Breast epithelium (tissue), 4 donors: ENCODE measurements at regions not wholly inside any gene's neighbourhood (a gene's known extent, or its start where the extent isn't known, plus 50 kb on each side); places are given as distances from the start of the nearest gene placed in this dataset.

Experiments
- DNase-seq, 2 donors: peaks; one replicate each; pipeline ENCODE4 v3.0.0-alpha.2; 2019; ENCODE audit warnings: low spot score in 2 of 2
- H3K27ac ChIP-seq, 2 donors: fragments of 200-600 bp; sonication (generic) in 1 of 2; one replicate each; pipeline ENCODE4 v1.5.1; 2016 to 2019; ENCODE audit warnings: mild to moderate bottlenecking in 1 of 2
- H3K27me3 ChIP-seq, 2 donors: fragments of 200-600 bp; sonication (generic) in 1 of 2; one replicate each; pipeline versions ENCODE4 v1.5.1 to v1.6.0; 2017 to 2019; ENCODE audit warnings: control low read depth in 1 of 2, mild to moderate bottlenecking in 1 of 2
- H3K36me3 ChIP-seq: fragments of 200-600 bp; one replicate; pipeline ENCODE4 v1.5.1; 2019
- H3K4me1 ChIP-seq, 2 donors: fragments of 200-600 bp; sonication (generic); one replicate each; pipeline ENCODE4 v1.5.1; 2016 to 2019; ENCODE audit warnings: control low read depth in 1 of 2
- H3K4me3 ChIP-seq, 3 donors: fragments of 200-600 bp; sonication (generic); 1 replicate in 2 of 3; 2 replicates in 1 of 3; pipeline ENCODE4 v1.5.1; 2016 to 2019; ENCODE audit warnings: mild to moderate bottlenecking in 3 of 3, moderate library complexity in 2 of 3
- H3K9me3 ChIP-seq, 2 donors: fragments of 200-600 bp; sonication (generic) in 1 of 2; one replicate each; pipeline ENCODE4 v1.5.1; 2016 to 2019; ENCODE audit warnings: control low read depth in 1 of 2
- POLR2A ChIP-seq: fragments of 450-650 bp; IDR thresholded peaks from one replicate; pipeline ENCODE4 v1.6.1; 2016; ENCODE audit warnings: antibody characterized with exemption, mild to moderate bottlenecking, moderate library complexity
- POLR2AphosphoS5 ChIP-seq, 3 donors: sonication (generic); formaldehyde crosslinking; IDR thresholded peaks; one replicate each; pipeline ENCODE4 v1.6.1; 2017; ENCODE audit warnings: antibody characterized with exemption in 3 of 3
- intact Hi-C: fragments of 100-400 bp; cut with DNase I; formaldehyde crosslinking; loops from one replicate; pipeline ENCODE4 v1.15.1; 2023; ENCODE audit warnings: low total_unique reads
- TF ChIP-seq, protein P1 (sequence below), 3 donors: fragments of 450-650 bp; IDR thresholded peaks; one replicate each; pipeline ENCODE4 v1.5.1; 2016 to 2017; ENCODE audit warnings: antibody characterized with exemption in 3 of 3, mild to moderate bottlenecking in 3 of 3, moderate library complexity in 3 of 3

DNA sequence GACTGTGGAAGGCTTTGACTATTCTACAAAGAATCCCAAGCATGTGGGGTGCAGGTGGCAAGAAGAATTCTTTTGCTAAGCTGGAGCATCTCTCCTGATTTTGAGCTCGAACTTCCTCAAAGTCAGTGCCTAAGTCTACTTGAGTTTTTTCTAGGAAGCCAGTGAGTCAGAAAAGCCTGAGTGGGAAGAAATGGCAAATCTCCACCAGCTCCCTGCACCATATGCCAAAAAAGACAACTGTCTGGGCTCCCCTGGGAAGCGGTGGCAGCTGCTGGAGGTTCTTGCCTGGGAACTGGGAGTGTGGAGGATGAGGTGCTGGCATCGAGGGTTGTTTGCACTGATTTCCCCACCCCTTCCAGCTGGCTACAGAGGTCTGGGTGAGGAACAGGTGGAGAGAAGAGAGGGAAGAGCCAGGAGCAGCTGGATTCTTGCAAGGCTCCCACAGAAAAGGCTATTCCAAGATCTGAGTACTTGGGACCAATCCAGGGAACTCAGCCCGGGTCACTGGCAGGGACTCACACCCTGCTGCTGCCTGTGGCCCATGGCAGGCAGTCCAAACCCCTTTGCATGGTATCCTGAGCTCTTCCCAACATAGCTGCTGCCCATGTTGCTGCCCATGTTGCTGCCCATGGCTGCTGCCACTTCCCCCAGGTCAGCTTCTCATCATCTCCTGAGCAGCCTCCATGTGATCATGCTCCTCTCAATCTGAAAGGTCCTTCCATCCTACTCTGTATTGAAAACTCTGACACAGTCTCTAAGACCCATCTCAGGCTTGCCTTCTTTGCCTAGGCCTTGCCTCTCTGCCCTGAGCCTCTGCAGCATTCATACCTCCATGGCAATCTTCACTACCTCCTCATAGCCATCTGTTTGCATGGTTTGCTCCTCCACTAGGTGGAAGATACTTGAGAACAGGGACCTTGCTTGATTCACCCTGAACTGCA lies 128.3 kb upstream of the SPATS2L start:
- Histone ChIP-seq H3K4me3 (no peak overlapping the region), H3K27ac (no peak overlapping the region), H3K4me1 (no peaks in the 10 kb centered on the region), H3K9me3 (no peaks in the 10 kb centered on the region), H3K27me3 (no peaks in the 10 kb centered on the region), H3K36me3 (no peaks in the 10 kb centered on the region)
- DNase-seq = no peak
- intact Hi-C loops = no loop called here
- no peak for TF ChIP-seq POLR2A
- no peak for TF ChIP-seq POLR2AphosphoS5 (IDR thresholded peaks at IDR 0.05)
- TF ChIP-seq, protein P1, sequence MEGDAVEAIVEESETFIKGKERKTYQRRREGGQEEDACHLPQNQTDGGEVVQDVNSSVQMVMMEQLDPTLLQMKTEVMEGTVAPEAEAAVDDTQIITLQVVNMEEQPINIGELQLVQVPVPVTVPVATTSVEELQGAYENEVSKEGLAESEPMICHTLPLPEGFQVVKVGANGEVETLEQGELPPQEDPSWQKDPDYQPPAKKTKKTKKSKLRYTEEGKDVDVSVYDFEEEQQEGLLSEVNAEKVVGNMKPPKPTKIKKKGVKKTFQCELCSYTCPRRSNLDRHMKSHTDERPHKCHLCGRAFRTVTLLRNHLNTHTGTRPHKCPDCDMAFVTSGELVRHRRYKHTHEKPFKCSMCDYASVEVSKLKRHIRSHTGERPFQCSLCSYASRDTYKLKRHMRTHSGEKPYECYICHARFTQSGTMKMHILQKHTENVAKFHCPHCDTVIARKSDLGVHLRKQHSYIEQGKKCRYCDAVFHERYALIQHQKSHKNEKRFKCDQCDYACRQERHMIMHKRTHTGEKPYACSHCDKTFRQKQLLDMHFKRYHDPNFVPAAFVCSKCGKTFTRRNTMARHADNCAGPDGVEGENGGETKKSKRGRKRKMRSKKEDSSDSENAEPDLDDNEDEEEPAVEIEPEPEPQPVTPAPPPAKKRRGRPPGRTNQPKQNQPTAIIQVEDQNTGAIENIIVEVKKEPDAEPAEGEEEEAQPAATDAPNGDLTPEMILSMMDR (IDR thresholded peaks at IDR 0.05) = no peak

DNA sequence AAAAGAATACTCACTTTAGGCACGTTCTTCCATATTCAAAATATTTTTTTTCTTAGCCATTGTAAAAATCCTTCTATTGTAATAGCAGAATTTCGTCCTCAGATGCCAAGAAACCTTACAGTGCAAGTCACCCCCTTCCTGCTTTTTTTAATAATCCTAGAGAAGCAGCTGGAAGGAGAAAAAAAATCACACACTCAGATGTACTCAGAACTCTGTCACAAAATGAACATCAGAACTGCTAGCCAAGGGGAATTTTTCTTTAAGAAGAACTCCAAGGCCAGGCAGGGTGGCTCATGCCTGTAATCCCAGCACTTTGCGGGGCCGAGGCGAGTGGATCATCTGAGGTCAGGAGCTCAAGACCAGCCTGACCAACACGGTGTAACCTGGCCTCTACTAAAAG lies 127.3 kb upstream of the SPATS2L start:
- H3K4me1 ChIP-seq = no peaks in the 10 kb centered on the region
- no peaks in the 10 kb centered on the region for H3K36me3 ChIP-seq
- DNase-seq = no peak
- no peak overlapping the region for H3K4me3 ChIP-seq
- H3K9me3 ChIP-seq = no peaks in the 10 kb centered on the region
- TF ChIP-seq, protein P1 (IDR thresholded peaks at IDR 0.05) = no peak
- TF ChIP-seq POLR2A (no peak), POLR2AphosphoS5 (IDR thresholded peaks at IDR 0.05) (no peak)
- H3K27me3 ChIP-seq = no peaks in the 10 kb centered on the region
- no peak overlapping the region for H3K27ac ChIP-seq
- intact Hi-C loops = no loop called here

DNA sequence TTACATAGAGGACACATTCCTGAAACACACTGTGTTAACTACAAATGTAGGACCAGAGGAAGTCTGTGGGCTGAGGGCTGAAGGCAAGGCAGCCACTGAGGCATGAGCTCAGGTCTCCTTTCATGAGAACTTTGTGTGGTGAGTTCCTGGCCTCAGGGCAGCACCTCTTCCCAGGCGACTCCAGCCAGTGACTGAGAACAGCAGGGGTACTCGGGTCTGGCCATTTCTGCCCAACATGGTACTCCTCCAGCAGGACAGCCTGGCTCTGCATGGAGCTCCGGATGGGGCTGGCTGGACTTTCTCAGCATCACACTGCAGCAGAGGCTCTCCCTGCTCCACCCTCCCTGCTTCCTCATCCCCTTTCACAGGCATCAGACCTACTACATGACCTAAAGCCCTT lies 125.5 kb upstream of the SPATS2L start:
- TF ChIP-seq POLR2AphosphoS5 (IDR thresholded peaks at IDR 0.05) = no peak
- no peak for TF ChIP-seq POLR2A
- TF ChIP-seq, protein P1 (IDR thresholded peaks at IDR 0.05) = no peak
- Histone ChIP-seq H3K27ac (no peak overlapping the region), H3K9me3 (no peaks in the 10 kb centered on the region), H3K4me3 (no peak overlapping the region), H3K36me3 (no peaks in the 10 kb centered on the region), H3K4me1 (no peaks in the 10 kb centered on the region), H3K27me3 (no peaks in the 10 kb centered on the region)
- no peak for DNase-seq
- intact Hi-C loops = no loop called here

DNA sequence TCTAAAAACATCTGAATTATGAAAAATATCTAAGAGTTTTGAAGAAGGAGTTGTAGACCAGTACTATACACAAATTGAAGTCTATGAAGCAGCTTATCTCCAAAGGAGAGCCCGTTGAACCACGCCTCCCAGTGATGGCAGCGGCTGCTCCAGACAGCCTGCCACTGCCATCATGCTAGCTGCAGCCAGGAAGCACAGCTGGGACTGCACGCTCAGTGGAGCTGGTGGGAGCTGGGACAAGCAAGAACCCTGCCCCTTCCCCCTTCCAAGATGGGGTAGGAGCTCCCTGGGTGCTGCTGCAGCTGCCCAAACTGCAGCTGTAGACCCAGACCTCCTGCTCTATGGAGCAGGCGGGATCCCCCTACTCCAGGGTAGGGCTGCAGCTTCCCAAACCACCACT lies 124.7 kb upstream of the SPATS2L start:
- H3K9me3 ChIP-seq = no peaks in the 10 kb centered on the region
- no peak overlapping the region for H3K4me3 ChIP-seq
- no peak overlapping the region for H3K27ac ChIP-seq
- no peak for DNase-seq
- no peaks in the 10 kb centered on the region for H3K36me3 ChIP-seq
- no peaks in the 10 kb centered on the region for H3K27me3 ChIP-seq
- intact Hi-C loops = no loop called here
- H3K4me1 ChIP-seq = no peaks in the 10 kb centered on the region
- no peak for TF ChIP-seq POLR2AphosphoS5 (IDR thresholded peaks at IDR 0.05)
- TF ChIP-seq POLR2A = no peak
- TF ChIP-seq, protein P1 (IDR thresholded peaks at IDR 0.05) = no peak

- intact Hi-C loops = no loop called here
- TF ChIP-seq, protein P1 (IDR thresholded peaks at IDR 0.05) = no peak
- TF ChIP-seq POLR2AphosphoS5 (IDR thresholded peaks at IDR 0.05) (no peak), POLR2A (no peak)
- no peak overlapping the region for H3K27ac ChIP-seq
These were observed 121.5 kb upstream of the SPATS2L start for GRCh38 chr2:200184748-200185627.

More at GRCh38 chr2:200184748-200185627, 121.5 kb upstream of the SPATS2L start:
- Histone ChIP-seq H3K9me3 (no peaks in the 10 kb centered on the region), H3K4me1 (no peaks in the 10 kb centered on the region), H3K27me3 (no peaks in the 10 kb centered on the region), H3K4me3 (no peak overlapping the region), H3K36me3 (no peaks in the 10 kb centered on the region)
- DNase-seq = no peak
